ENCODE measurements at regions not wholly inside any gene's neighbourhood (a gene's known extent, or its start where the extent isn't known, plus 50 kb on each side); places are given as distances from the start of the nearest gene placed in this dataset.

DNA sequence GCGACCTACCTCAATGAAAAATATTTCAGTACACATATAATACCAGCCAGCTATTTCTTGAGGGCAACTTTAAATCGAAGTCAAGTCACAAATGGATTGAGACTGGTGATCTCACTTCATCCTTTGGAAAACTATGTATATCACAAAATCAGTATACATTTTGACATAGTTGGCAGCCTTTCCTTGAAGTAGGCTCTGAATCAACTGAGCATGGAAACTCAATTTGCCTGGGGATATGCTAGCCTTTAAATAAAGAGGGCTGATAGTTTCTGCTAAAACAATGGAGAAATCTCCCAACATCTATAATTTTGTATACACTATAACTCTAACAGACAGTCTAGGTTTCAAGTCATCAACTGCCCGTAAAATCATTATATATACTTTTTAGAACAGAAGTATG lies 282.8 kb upstream of the TENM3 start:
- no peak for FAIRE-seq

DNA sequence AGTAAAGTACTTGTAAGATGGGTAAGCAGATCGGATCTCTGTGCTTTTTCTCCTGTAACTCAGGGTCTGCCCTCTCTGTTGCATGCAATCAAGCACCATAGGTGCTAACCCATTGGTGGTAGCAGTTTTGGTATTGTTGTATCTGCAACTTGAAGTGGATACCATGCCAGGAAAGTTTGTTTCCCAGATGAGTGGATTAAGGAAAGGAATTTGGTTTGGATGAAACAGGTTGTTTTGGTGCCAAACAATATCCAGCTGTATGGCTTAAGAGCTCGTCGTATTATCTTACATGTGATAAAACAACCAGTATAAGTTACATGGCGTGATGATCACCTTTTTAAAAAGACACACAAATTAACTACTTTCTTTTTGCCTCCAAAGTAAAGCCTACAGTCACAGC lies 280.9 kb upstream of the TENM3 start:
- DNase-seq (ENCODE audit: low spot score in 2 of 2) (no peak), FAIRE-seq (no peak)

More for the DNA sequence above, 282.8 kb upstream of the TENM3 start:
- no peak for DNase-seq (ENCODE audit: low spot score in 2 of 2)

DNA sequence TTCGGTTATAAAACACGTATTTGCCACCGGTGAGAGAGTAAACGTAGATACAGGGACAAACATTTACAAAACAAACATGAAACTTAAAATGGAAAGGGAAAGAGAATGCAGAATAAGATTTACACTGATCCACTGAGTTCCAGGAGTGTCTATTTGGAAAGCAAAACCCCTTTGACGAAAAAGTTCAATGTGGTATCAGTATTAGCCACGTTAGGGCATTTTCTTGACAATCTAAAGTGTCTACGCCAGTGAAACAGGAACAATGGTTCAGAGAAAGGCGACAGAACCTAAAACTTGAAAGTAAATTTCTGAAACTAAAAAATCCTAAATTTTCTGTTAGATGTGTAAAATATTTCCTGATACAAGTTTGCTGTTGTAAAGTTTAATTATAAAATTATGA lies 278.5 kb upstream of the TENM3 start:
- no peak for DNase-seq (ENCODE audit: low spot score in 2 of 2)
- no peak for FAIRE-seq

DNA sequence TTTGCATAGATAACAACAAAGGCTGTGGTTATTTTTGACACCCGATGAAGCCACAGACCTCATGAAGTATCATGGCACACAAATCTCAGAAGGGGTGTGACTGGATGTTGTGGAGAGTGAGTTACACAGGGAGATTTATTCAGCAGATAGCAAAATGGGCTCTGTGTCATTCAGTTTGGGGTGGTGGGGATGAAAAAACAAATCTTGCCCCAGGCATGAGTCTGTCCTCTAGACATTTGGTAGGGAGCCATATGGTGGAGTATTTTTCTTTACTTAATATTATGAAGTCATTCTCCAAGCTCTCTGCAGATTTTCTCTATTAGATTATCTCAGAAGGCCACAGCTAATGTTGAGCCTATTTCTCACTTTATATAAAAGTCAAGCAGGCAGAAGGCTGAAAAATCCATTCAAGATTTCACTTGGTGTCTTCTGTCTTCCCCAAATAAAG lies 277.1 kb upstream of the TENM3 start:
- DNase-seq (ENCODE audit: low spot score in 2 of 2) = no peak

DNA sequence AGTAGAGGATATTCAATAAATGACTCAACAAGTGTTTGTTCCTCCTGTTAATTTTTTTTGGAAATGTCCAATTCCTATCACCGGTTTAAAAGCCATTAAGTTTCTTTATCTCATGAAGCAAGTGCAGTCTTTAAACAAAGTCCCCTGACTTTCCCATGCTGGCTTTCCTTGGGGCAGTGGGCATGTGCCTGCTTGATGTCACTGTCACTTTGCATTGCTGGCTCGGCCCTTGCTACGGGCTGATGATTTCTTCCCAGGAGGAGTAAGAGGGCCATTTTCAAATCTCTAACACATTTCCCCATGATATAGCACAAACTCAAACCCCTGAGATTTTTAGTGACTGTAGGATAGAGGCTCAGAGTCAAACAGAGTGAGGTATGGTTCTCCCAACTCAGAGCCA lies 275.8 kb upstream of the TENM3 start:
- no peak for DNase-seq (ENCODE audit: low spot score in 2 of 2)
- FAIRE-seq = no peak

More for the DNA sequence above, 277.1 kb upstream of the TENM3 start:
- no peak for FAIRE-seq

DNA sequence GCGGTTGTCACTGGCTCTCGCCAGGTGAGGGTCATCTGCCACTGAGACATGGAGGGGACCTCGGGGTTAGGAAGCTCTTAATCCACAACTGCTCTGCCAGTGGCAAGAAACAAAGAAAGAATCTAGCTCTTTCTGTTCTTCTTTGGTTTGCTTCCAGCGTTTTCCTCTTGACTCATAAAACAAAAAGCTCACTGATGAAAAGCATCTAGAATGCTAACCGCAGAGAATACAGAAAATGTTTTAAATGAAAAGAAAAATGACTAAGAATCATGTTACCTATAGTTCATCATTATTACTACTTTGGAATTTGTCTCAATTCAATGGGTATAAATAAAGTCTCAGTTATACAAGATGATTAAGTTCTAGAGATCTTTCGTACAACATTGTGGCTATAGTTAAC lies 274.8 kb upstream of the TENM3 start:
- FAIRE-seq = no peak

DNA sequence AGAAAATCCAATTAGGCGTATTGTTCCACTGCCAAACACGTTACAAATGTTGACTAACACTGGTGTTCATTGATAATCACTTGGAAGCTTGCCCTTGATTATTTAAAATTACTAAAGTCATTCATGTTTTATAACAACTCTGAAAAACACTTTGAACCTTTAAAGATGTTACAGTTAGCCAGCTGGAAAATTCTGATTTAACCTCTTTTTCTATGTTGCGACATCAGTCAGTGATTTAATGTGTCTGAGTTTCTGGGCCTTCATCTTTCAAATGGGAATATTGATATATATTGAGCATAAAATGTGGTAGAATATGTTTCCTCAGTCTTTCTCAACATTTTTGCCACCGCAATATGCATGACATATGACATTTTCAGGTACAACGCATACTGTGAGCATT lies 274.1 kb upstream of the TENM3 start:
- no peak for DNase-seq (ENCODE audit: low spot score in 2 of 2)
- FAIRE-seq = no peak

More for the DNA sequence above, 274.8 kb upstream of the TENM3 start:
- DNase-seq (ENCODE audit: low spot score in 2 of 2) = no peak

DNA sequence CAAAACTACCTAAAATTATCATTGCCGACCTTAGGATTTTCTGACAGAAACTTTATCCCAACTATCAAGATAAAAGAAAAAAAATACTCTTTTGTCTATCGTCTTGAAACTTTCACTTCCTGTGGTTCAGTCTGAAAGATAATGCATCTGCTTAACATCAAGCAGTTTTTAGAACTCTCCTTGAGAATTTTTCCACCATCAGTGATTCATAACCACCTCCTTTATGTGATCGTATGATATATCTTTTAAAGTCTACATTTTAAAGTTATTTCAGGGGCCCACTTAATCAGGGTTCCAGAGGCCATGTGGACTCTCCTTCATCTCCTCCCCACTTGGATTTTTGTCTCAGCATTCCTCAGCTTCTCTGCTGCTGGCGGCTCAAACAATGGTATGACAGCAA lies 272.8 kb upstream of the TENM3 start:
- DNase-seq (ENCODE audit: low spot score in 2 of 2) (no peak), FAIRE-seq (no peak)

DNA sequence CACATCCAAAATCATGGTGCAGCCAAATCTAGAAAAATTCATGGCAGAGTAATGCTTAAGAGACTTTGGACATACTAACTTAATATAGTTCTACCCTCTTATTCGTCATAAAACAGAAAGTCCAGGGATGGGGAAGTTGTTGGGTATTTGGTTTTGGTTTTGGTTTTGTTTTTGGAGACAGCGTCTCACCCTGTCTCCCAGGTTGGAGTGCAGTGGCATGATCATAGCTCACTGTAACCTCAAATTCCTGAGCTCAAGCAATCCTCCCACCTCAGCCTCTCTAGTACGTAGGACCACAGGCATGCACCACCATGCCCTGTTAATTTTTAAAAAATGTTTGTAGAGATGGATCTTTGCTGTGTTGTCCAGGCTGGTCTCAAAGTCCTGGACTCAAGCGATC lies 271.8 kb upstream of the TENM3 start:
- no peak for DNase-seq (ENCODE audit: low spot score in 2 of 2)
- no peak for FAIRE-seq

DNA sequence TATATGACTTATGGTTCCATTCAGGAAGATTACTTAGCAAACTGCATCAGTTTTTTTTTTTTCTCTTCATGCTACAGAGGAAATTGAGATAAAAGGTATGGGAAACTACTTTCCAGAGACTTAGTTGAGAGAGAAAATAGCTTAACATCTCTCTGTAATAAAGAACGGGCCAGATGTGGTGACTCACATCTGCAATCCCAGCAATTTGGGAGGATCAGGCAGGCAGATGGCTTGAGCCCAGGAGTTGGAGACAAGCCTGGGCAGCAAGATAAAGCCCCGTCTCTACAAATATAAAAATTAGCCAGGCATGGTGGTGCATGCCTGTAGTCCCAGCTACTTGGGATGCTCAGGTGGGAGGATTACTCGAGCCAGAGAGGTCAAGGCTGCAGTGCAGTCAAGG lies 271.2 kb upstream of the TENM3 start:
- DNase-seq (ENCODE audit: low spot score in 2 of 2) (no peak), FAIRE-seq (no peak)

DNA sequence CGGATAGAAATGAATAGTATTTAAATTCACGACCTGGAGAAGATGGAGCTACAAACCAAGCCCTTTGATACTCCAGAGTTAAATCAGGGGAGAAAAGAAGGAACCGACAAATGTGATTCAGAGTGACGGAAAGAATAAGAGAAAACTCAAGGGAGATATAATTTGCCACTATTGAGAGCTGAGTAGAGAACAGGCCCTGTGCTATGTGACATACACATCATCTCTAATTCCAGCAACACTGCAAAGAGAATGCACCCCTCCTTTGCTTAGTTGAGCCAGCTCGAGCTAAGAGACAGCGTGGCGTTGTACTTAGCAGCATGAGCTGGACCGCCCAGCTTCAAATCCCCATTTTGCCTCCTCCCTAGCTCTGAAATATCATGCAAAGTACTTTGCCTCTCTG lies 266.4 kb upstream of the TENM3 start:
- no peak for FAIRE-seq

DNA sequence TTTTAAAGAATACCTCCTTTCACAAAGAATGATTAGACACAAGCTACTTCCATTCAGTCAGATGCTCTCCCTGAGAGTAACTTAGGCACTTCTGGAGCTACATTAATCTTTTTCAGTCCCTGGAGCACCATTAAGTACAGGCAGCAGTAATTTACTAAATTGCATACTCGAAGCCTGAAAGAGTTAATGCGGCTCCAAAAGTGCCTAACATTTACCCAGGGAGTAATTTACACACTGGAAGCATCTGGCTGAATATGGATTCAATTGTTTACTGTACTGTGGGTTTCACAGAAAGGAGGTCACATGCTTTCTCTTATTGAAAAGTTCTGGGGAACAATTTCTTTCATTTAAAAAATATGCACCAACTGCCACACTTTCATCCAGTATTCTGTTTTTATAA lies 260.8 kb upstream of the TENM3 start:
- FAIRE-seq (no peak), DNase-seq (ENCODE audit: low spot score in 2 of 2) (no peak)

More for the DNA sequence above, 266.4 kb upstream of the TENM3 start:
- DNase-seq (ENCODE audit: low spot score in 2 of 2) = no peak

DNA sequence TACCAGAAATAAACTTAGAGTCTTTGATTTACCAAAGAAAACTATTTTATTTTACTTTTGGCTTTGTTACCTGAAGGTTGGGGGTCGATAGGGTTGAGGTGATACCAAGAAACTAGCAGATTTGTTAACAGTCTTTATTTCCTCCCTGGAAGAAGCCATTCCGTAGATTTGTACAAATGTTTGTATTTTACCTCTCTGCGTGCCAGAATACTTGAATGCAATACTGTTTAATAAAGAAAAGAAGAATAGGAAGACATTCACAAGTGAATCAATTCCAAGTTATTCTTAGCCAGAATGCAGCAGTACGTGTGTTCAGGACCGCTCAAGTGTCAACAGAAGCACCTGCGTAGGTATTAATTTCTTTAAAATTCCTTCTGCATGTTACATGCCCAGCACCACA lies 260.3 kb upstream of the TENM3 start:
- no peak for FAIRE-seq
- no peak for DNase-seq (ENCODE audit: low spot score in 2 of 2)

DNA sequence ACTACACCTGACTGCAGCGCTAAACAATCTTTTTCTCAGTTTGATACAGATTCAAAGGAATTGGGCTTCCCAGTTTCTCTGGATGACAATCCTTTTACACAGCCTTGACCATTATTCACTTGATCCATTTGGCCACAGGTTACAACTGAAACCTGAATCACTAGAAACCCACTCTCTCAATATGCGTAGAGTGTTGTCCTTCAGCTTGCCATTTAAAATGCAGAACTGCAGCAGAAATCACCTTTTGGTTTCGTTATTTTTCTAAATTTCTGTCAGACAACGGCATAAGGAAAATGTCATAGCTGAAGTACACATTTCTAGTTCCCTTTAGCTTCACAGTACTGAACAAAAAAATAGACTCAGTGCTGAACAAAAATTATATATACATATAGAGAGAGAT lies 255.8 kb upstream of the TENM3 start:
- DNase-seq (ENCODE audit: low spot score in 2 of 2) = no peak
- FAIRE-seq = no peak

DNA sequence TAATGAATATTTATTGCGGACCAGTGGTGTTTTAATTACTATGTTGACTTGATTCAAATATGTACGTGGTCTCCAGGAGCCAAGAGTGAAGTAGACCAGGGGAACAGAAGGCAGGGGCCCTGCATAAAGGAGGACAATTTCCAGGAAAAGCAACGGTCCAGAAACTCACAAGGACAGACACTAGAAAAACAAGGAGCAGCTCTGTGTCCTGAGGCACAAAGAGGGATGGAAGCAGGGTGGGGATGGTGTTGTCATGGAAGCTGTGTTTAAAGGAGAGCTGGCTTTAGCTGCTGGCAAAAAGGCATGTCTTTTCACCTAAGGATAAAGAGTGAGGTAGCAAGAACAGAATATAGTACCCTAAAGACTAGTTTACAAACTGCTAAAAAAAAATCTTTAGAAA lies 254.1 kb upstream of the TENM3 start:
- FAIRE-seq = no peak

DNA sequence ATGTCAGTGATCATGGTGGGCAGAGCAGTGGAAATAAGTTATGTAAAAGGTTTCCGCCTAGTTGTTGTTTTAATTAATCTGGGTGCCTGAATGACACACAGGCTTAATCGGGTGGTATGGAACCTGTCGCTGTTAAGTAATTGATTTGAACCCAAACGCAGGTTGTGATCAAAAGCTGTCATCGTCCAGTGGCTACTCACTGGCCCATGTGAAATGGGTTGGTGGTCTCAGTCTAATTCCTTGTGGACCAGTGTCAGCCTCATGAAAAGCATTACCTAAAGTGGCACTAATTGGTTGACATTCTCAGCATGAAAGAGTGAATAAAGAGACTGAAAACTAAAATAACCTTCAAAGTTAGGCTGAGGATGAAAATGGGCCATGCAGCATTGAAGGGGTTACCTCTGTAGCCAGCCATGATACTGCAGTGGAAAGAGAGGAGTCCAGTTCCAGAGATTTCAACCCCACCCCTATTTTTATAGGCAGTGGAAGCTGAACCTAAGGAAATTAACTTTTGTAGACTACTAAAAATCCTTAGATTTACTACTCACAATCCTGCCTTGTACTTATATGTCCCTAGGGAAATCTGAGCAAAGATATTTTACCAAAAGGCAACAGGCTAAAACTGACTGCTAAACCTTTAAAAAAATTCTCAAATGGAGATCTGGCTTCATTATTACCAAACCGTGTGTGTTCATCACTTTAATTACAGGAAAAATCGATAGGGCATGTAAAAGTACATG lies 251.7 kb upstream of the TENM3 start:
- no peak for FAIRE-seq
- no peak for DNase-seq (ENCODE audit: low spot score in 2 of 2)

More for the DNA sequence above, 254.1 kb upstream of the TENM3 start:
- DNase-seq (ENCODE audit: low spot score in 2 of 2) = no peak

DNA sequence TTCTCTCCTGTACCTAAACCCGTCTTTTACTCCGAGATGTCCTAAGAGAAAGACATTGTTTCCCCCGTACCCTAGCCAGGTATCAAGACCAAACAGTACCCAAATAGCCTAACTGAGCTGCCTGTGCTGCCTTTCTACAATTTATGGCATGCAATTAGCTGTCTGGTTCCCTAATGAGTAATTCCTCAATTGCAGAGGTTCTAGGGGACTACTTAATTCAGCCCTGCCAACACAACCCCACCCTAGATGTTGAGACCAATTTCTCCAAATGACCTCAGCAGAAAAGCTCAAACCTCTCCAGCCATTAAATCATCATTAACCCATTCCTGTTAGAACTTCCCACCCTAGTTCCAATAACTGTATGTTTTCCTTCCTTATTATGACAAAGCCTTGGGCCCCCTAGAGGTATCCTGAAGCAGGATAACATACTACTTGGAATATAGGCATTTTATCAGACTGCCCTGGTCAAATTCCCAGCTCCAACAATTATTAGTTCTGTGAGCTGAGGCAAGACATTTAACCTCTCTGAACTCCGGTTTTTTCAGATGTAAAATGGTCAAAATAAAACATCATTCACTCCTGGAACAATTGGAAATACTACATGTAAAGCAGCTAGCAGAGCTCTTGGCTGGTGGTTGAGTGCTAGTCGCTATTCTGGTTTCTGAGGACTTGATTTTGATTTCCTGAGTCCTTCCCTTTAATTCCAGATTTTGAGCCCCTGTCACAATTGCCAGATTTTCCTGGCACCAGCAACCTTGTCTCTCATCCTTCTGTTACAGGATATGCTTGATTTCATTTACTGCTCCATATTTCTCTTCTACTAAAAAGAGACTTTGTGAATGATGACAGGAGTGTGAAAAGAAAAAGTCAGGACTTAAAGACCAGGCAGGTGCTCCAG lies 244.6 kb upstream of the TENM3 start:
- DNase-seq (ENCODE audit: low spot score in 2 of 2) = no peak
- FAIRE-seq = no peak

DNA sequence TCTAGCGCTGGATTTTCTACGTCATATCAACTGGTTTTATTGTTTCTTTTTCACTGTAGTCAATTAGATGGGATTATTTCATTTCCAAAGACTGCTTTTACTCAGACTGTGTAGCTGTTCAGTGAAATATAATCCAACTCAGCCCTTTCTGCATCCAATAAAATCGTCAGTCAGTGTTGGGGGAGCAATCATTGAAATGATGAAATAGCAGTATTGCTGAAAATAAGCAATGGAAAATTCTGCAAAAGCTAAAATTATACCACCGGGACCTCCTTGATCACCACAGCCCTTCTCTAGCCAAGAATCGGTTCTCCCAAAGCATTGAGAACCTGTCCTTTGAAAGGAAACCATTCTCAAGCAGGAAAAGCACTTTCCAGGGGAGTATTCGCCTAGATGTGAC lies 243.1 kb upstream of the TENM3 start:
- no peak for FAIRE-seq

DNA sequence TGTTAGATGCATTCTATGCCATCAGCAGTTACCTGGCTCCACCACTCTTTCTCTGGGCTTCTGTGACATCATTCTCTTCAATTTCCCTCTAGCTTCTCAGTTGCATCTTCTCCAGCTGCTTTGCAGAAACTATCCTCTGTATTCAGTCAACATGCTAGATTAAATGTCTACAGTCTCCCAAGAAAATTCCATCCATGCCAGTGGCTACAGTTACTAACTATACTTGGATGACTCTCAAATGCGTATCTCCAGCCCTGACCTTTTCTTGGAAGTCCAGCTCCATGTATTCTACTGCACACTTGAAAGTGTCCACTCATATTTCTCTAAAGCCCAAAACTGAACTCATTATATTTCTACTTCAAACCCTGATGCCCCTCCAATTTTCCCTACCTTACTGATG lies 232.3 kb upstream of the TENM3 start:
- FAIRE-seq (no peak), DNase-seq (ENCODE audit: low spot score in 2 of 2) (no peak)

More for the DNA sequence above, 243.1 kb upstream of the TENM3 start:
- DNase-seq (ENCODE audit: low spot score in 2 of 2) = no peak

DNA sequence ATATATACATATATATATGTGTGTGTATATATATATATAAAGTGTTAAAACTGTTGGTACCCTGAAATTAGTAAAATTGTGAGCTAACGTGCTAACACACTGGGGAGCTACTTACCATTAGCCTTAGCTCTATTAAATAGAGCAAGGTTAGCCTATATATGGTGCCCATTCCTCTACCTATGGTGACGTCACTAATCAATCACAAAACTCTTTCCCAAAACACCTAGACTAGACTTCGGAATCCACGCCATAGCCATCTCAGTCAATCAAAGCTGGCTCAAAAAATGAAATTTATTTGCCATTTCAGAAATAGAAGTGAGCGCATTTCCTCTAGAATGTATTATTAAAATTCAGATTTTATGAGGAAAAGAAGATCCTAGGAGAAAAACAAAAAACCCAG lies 229.0 kb upstream of the TENM3 start:
- FAIRE-seq (no peak), DNase-seq (ENCODE audit: low spot score in 2 of 2) (no peak)

DNA sequence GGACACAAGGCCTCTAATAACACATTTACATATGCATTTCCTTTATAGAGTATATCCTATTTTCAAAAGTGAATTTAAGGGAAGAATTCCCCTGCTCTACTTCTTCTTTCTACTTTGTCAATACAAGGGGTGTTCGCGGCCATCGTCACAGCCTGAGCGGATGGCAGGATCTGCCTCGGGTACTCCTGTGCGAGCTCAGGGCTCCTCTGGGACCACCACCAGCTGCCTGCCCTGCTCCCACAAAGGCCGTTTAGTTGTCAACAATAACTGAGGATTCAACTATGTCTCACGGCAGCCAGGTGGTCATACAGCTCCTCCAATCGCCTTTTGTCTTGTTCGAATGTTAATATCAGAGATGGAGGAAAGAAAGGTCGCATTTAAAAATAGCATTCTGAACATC lies 228.2 kb upstream of the TENM3 start:
- DNase-seq (ENCODE audit: low spot score in 2 of 2) (no peak), FAIRE-seq (no peak)

DNA sequence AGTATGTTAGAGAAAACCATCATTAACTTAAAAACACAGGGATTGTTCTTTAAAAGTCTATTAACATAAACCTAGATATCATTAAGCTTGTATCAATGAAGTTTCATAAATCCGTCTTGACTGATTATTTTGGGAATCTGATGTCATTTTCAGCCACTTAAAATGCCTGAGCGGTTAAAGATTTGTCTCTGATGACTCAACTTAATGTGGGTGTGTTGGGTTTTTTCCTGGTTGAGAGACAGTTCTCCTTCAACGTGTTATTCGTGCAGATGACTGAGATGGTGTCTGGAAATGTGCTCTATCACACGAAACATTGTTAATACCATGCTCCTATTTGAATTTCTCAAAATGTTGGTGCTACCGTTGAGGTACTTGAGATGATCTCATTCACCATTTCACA lies 227.3 kb upstream of the TENM3 start:
- FAIRE-seq = no peak
- DNase-seq (ENCODE audit: low spot score in 2 of 2) = peak in 1 of 2 donors; percentile 10
